NOMO-1 treated with dmso at 0.1 percent for 144 hours (cell line): ENCODE measurements at regions not wholly inside any gene's neighbourhood (a gene's known extent, or its start where the extent isn't known, plus 50 kb on each side); places are given as distances from the start of the nearest gene placed in this dataset.

Experiments used
- DNase-seq: peaks from one replicate; lab custom pipeline; 2025; ENCODE audit not compliant: unreplicated experiment; lab: John Stamatoyannopoulos, UW

- no peak for DNase-seq
Measured at GRCh38 chr2:195413944-195414343, 243.1 kb upstream of the SLC39A10 start.

DNA sequence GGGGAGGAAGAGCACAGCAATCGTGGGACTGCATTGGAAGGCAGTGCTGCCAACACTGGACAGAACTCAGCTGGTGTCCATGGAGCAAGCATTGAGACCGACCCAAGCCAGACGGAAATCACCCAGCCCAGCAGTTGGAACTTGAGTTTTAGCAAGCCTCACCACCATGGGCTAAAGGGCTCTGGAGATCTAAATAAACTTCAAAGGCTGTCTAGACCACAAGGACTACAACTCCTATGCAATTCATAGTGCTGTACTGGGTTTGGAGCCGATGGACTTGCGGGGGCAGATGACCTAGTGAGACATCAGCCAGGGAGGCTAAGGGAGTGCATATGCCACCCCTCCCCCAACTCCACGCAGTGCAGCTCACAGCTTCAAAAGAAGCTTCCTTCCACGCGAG lies 243.6 kb upstream of the SLC39A10 start:
- DNase-seq: no peak

GRCh38 chr2:195411219-195411687 lies 245.8 kb upstream of the SLC39A10 start:
- no peak for DNase-seq

GRCh38 chr2:195410074-195410671 lies 246.9 kb upstream of the SLC39A10 start:
- no peak for DNase-seq

GRCh38 chr2:195408811-195409210 lies 248.2 kb upstream of the SLC39A10 start:
- DNase-seq: no peak

GRCh38 chr2:195408196-195408595 lies 248.8 kb upstream of the SLC39A10 start:
- DNase-seq: no peak

DNA sequence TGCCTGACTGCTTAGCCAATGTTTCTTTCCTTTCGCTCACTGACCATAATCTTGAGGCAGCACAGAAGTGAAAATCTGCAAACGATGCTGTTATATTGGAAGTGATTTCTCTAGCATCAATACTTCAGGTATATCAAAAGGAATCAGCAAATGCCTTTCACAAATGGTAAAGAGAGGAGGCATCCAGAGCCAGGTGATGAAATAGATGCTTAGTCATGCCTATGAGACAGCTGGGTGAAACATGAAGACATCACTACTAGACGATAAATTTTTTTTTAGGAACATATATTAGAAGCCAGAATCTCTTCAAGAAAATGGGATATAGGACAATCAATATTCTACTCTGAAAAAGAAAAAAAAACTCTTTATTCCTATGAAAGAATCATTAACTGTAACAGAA lies 249.2 kb upstream of the SLC39A10 start:
- no peak for DNase-seq

DNA sequence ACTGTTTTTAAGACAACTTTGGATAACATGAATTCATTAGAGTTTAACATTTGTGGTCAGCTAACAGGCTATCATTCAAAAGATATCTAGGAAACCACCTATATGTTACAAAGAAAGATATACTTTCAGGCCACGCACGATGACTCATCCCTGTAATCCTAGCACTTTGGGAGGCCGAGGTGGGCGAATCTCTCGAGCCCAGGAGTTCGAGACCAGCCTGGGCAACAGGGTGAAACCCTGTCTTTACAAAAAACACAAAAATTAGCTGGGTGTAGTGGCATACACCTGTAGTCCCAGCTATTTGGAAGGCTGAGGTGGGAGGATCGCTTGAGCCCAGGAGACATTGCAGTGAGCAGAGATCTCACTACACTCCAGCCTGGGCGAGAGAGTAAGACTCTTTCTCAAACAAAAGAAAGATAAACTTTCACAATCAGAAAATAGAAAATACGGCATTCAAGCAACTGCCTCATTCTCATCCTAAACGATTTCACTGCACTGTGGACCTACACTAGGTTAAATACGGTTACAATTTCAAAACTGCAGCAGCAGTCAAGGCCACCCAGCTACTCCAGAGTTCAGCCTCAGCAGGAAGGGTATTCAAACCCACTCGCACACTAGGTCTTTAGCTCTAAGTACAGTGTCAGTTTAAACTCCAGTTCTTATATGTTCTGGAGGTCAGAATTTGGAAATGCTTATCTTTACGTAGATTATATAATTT lies 250.0 kb upstream of the SLC39A10 start:
- DNase-seq: no peak

- DNase-seq: no peak
Measured at GRCh38 chr2:195404651-195405050, 252.4 kb upstream of the SLC39A10 start.

GRCh38 chr2:195396479-195396878 lies 260.5 kb upstream of the SLC39A10 start:
- DNase-seq: no peak

- DNase-seq: no peak
Measured at GRCh38 chr2:195395362-195395761, 261.7 kb upstream of the SLC39A10 start.

DNA sequence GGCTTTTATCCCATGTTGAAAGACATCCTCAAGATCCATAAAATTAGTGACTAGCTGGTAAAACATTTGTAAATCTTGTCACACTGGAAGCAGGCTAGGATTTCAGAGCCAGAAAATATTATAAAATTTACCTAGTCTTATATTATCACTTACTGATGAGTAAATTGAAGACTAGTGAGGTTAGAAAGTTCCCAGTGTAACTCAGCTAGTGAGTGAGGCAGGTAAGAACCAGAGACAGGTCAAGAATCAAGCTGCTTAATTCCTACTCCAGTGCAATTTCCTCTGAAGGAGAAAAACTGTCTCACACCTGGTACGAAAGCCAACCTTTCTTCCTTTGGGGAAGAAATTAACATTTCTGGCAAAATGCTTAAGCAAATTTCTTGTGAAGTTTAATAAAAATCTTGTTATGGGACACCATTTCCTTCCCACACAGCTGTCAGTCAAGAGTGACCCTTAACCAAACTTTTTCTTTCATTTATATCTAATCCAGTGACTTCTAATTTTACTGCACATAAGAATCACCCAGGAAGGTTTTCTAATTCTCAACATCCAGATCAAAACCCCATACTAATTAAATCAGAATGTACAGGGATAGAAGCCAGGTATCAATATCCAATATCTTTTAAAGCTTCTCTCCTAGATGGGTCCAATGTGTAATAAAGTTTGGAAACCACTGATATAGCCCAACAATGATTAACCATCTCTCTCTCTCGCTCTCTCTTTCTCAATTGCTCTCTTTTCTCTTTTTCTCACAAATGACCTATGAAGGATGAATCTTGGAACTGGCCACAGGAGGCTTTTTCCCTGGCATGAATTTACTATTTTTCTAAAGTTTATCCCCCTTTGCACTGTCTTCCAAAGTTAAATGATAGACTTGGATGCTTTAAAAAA lies 264.3 kb upstream of the SLC39A10 start:
- DNase-seq: no peak

DNA sequence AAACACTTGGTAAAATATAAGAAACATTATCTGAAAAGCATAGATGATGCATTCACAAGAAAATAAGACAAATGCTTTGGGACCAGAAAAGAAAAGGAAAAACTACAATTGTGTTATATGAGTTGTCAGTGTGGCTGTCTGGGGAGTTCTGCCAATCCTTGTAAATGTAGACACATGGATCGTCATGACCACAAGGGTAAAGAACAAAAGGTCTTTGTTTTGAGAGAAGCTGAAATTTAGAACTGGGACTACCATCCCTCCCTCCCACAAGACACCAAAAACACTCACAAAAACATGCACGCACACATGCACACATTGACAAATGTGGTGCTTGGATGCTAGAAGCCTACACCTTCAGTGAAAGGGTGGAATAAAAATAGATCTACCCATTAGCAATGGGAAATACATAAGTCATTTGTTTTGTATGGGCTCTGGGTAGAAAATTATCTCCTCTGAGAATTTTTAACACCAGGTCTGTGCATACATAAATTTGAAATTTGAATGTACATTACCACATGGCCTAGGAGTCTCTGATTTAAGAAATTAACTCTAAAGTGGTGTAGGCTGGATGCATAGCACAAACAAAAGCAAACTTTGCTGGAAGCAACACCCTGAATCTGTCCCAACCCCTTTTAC lies 266.2 kb upstream of the SLC39A10 start:
- no peak for DNase-seq

- no peak for DNase-seq
Measured at GRCh38 chr2:195388028-195388427, 269.0 kb upstream of the SLC39A10 start.

DNA sequence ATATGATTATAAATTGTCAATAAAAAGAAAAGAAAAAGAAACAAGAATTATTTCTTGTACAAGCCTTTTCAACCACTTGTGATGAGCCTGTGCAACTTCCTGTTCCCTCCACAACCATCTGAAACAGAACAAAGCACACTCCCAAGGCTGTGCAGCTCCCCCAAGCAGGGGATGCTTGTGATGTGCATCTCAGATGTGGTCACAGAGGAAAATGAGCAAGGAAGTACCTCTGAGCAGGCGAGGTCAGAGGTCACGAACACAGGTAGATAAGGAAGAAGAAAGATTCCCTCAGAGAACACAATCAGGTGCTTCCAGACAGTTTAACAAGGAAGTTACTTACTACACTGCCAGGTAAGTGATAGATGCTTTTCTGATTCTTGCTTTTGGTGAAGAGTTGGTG lies 274.8 kb upstream of the SLC39A10 start:
- no peak for DNase-seq

DNA sequence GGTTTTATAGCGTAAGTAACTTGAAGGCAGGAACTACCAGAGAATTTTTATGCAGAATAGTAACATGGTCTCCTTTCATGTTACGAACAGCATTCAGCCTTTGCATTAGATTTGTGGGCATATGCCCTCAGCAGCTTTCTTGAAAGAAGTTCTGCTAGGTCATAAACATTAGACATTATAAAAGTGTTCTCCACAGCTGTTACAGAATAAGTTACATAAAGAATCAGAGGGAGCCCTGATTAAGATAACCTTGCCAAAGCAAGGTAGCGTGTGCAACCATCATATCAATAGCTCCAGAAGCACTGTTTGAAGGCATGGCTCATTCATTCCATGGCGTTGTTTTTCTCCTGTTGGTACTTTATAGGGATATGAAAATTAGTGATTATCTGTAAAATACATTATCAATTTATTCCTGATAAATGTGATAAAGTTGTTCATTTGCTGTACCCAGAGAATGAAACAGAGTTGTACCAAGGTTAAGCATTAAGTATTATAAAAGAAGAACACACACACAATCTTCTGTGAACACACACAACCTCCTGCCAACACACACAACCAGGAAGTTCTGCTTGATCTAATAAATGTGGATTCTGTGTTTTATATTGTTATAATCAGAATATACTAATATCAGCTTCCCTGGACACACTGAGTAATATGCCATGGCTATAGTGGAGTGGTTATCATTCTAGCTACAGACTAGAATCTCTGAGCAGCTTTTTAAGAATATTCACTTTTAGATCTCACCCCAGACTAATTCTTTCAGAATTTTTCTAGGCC lies 286.7 kb upstream of the SLC39A10 start:
- DNase-seq: no peak

- no peak for DNase-seq
Measured at GRCh38 chr2:195369218-195369587, 287.8 kb upstream of the SLC39A10 start.

DNA sequence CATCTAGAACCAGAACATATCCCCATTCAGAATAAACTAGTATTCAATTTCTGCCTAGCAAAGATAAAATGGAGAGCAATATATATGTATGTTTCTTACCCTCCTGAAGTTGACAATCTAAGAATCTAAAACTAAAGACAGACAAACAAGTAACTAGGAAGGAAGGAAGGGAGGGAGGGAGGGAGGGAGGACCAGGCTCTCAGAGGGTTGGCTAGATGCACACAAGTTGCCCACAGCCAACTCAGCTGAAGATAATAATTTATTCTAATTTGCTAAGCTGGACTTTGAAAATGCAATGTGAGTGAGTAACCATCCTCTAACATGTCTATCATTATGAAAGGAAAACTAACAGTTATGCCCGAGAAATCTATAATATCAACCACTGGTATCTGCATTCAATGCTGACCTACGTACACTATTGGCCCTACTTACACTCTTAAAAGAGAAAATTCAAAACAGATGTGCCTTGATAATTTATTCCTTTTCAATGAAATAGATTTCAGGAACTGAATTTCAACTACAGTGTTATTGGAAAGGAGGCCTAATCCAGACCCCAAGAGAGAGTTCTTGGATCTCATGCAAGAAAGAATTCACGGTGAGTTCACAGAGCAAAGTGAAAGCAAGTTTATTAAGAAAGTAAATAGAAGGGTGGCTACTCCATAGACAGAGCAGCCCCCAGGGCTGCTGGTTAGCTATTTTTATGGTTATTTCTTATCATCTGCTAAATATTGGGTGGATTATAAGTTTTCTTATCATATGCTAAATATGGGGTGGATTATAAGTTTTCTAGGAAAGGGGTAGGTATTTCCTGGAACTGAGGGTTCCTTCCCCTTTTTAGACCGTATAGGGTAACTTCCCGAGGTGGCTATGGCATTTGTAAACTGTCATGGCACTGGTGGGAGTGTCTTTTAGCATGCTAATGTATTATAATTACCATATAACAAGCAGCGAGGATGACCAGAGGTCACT lies 288.5 kb upstream of the SLC39A10 start:
- DNase-seq: no peak

DNA sequence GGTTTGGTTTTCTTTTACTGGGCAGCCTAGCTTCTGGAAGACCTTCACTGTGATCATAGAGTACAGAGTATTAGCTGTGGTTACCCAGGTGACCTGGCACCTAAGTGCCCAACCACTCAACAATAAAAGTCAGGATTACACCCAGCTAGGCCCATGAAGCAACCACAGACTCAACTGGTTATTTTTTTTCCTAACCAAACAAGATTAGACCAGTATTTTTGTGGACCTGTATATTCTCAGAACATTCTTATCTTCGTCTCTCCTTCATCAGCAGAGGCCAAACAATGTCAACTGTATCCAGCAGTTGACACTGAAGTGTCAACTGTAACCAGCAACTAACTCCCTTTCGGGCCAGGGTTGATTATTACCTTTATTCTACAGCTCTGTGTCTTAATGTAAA lies 289.2 kb upstream of the SLC39A10 start:
- DNase-seq: no peak
